ENCODE measurements at regions not wholly inside any gene's neighbourhood (a gene's known extent, or its start where the extent isn't known, plus 50 kb on each side); places are given as distances from the start of the nearest gene placed in this dataset.

- TF ChIP-seq POLR2A (IDR thresholded peaks at IDR 0.05) (no peak), CTCF (IDR thresholded peaks at IDR 0.05) (no peak)
Measured at GRCh38 chr3:140777631-140778233, 99.9 kb downstream of the TRIM42 start.

Data from esophagus squamous epithelium (tissue), 4 donors.